B cell (primary cell): ENCODE measurements at regions not wholly inside any gene's neighbourhood (a gene's known extent, or its start where the extent isn't known, plus 50 kb on each side); places are given as distances from the start of the nearest gene placed in this dataset.

Source experiments
- ATAC-seq: fragments of 200-7000 bp; cut with Tn5 transposase; one replicate; pipeline ENCODE4 v1.10.0; 2021; ENCODE audit warnings: low read depth, mild to moderate bottlenecking, moderate number of reproducible peaks, moderate library complexity
- CTCF ChIA-PET: fragments of 350-600 bp; sonication (Branson Sonifier 250); formaldehyde crosslinking; loops from one replicate; lab custom pipeline; 2021; ENCODE audit warnings: antibody characterized with exemption, inconsistent platforms; lab: Charles Lee
- POLR2A ChIA-PET: fragments of 350-600 bp; sonication (Branson Sonifier 250); formaldehyde crosslinking; loops from one replicate; lab custom pipeline; 2021; ENCODE audit warnings: antibody characterized with exemption; lab: Charles Lee
- DNase-seq: peaks from one replicate; pipeline ENCODE4 v3.0.0; 2013
- H2AFZ ChIP-seq: 2 replicates; pipeline ENCODE4 v1.6.1; 2012; ENCODE audit warnings: mild to moderate bottlenecking, low read depth, low read length; ENCODE audit not compliant: insufficient read depth, poor library complexity, severe bottlenecking
- H3K27ac ChIP-seq, 2 donors: 1 replicate in 1 of 2; 2 replicates in 1 of 2; pipeline ENCODE4 v1.5.1; 2012 to 2013; ENCODE audit warnings: low read length in 2 of 2, mild to moderate bottlenecking in 2 of 2, moderate library complexity in 1 of 2
- H3K27me3 ChIP-seq, 4 experiments: fragments of 200-600 bp in 1 of 4; sonication (generic) in 1 of 4; replicated peaks in 1 of 4; 1 replicate in 2 of 4; 2 replicates in 2 of 4; pipeline versions ENCODE4 v1.6.1 to v1.7.0; 2013 to 2016; ENCODE audit warnings: low read length in 3 of 4, mild to moderate bottlenecking in 2 of 4, mixed read lengths in 1 of 4, moderate library complexity in 1 of 4; ENCODE audit not compliant: insufficient read depth in 4 of 4, control insufficient read depth in 3 of 4; ENCODE audit errors: control extremely low read depth in 1 of 4
- H3K36me3 ChIP-seq, 2 experiments: replicated peaks in 1 of 2; 1 replicate in 1 of 2; 2 replicates in 1 of 2; pipeline versions ENCODE4 v1.6.1 to v1.7.1; 2013; ENCODE audit warnings: low read length in 1 of 2; ENCODE audit not compliant: insufficient read depth in 2 of 2, control insufficient read depth in 1 of 2; ENCODE audit errors: control extremely low read depth in 1 of 2, extremely low read depth in 1 of 2
- H3K4me1 ChIP-seq, 2 donors: fragments of 200-600 bp in 1 of 2; sonication (generic) in 1 of 2; 1 replicate in 1 of 2; 2 replicates in 1 of 2; pipeline versions ENCODE4 v1.5.1 to v1.6.1; 2013 to 2017; ENCODE audit warnings: low read length in 2 of 2; ENCODE audit not compliant: control insufficient read depth in 2 of 2, insufficient read depth in 2 of 2
- H3K4me2 ChIP-seq: replicated peaks from 2 replicates; pipeline ENCODE3; 2012; ENCODE audit warnings: mild to moderate bottlenecking, low read depth, low read length; ENCODE audit not compliant: poor library complexity, severe bottlenecking
- H3K4me3 ChIP-seq, 5 experiments: fragments of 200-600 bp in 1 of 5; sonication (generic) in 1 of 5; 1 replicate in 3 of 5; 2 replicates in 2 of 5; pipeline versions ENCODE4 v1.5.1 to v1.7.0; 2011 to 2016; ENCODE audit warnings: low read length in 4 of 5, mild to moderate bottlenecking in 4 of 5, low read depth in 2 of 5, control low read depth in 1 of 5, moderate library complexity in 1 of 5; ENCODE audit not compliant: insufficient read depth in 1 of 5; ENCODE audit errors: control extremely low read depth in 1 of 5, extremely low read depth in 1 of 5
- H3K79me2 ChIP-seq: fragments of 200-600 bp; sonication (generic); one replicate; pipeline ENCODE4 v1.6.0; 2016; ENCODE audit warnings: low read length; ENCODE audit not compliant: control insufficient read depth, insufficient read depth
- H3K9ac ChIP-seq: fragments of 200-600 bp; sonication (generic); 2 replicates; pipeline ENCODE4 v1.6.1; 2017; ENCODE audit warnings: mild to moderate bottlenecking, low read length, moderate library complexity
- H3K9me3 ChIP-seq, 3 donors: one replicate each; pipeline versions ENCODE4 v1.6.1 to v1.7.1; 2013; ENCODE audit warnings: low read length in 2 of 3; ENCODE audit not compliant: control insufficient read depth in 2 of 3, insufficient read depth in 1 of 3; ENCODE audit errors: control extremely low read depth in 1 of 3
- H4K20me1 ChIP-seq: 2 replicates; pipeline ENCODE4 v1.6.0; 2012; ENCODE audit warnings: mild to moderate bottlenecking, low read length; ENCODE audit not compliant: insufficient read depth, control insufficient read depth, poor library complexity, severe bottlenecking
- H3K27ac Mint-ChIP-seq: one replicate; pipeline ENCODE4 v1.8.0; 2021; ENCODE audit warnings: mixed read lengths
- H3K27me3 Mint-ChIP-seq: one replicate; pipeline ENCODE4 v1.8.0; 2021; ENCODE audit warnings: mixed read lengths
- H3K4me1 Mint-ChIP-seq: one replicate; pipeline ENCODE4 v1.8.0; 2021; ENCODE audit warnings: mixed read lengths
- H3K4me3 Mint-ChIP-seq: one replicate; pipeline ENCODE4 v1.8.0; 2021; ENCODE audit warnings: mixed read lengths
- H3K9me3 Mint-ChIP-seq: one replicate; pipeline ENCODE4 v1.8.0; 2022; ENCODE audit warnings: mixed read lengths; ENCODE audit not compliant: insufficient read depth
- CTCF ChIP-seq: fragments of 200-600 bp; IDR thresholded peaks from one replicate; pipeline ENCODE4 v1.8.0; 2022; ENCODE audit warnings: antibody characterized with exemption, mild to moderate bottlenecking
- EZH2 ChIP-seq: IDR thresholded peaks from 2 replicates; pipeline ENCODE4 v1.6.1; 2012; ENCODE audit warnings: borderline replicate concordance, low read depth, mild to moderate bottlenecking, moderate library complexity, low read length; ENCODE audit not compliant: insufficient read depth, poor library complexity, severe bottlenecking
- WGBS: methylation state at CpG from one replicate; pipeline ENCODE4 v1.1.5; 2013; ENCODE audit warnings: missing lambda C conversion rate; ENCODE audit not compliant: insufficient coverage; 5-methylcytosine and 5-hydroxymethylcytosine counted together
- intact Hi-C: fragments of 100-400 bp; cut with micrococcal nuclease; formaldehyde crosslinking; loops from one replicate; pipeline ENCODE4 v1.10.0; 2022

GRCh38 chr2:36032046-36032445 is 323.5 kb upstream of the CRIM1 start:
- no peaks in the 10 kb centered on the region for H3K36me3 ChIP-seq
- no peak for DNase-seq

GRCh38 chr2:36031471-36031870 is 324.1 kb upstream of the CRIM1 start:
- no peak overlapping the region for H3K27ac ChIP-seq
- ATAC-seq: no peak

More at GRCh38 chr2:36032046-36032445, 323.5 kb upstream of the CRIM1 start:
- intact Hi-C loops: no loop called here
- no peaks in the 10 kb centered on the region for H4K20me1 ChIP-seq
- H3K4me2 ChIP-seq: no peak overlapping the region
- no peak overlapping the region for H3K4me3 Mint-ChIP-seq
- no peaks in the 10 kb centered on the region for H3K27me3 ChIP-seq
- no peaks in the 10 kb centered on the region for H3K9me3 ChIP-seq
- ATAC-seq: no peak
- H3K9ac ChIP-seq: no peak overlapping the region
- no peak overlapping the region for H3K4me3 ChIP-seq
- H3K27me3 Mint-ChIP-seq: no peaks in the 10 kb centered on the region
- no peaks in the 10 kb centered on the region for H3K9me3 Mint-ChIP-seq
- no peaks in the 10 kb centered on the region for H3K4me1 Mint-ChIP-seq
- WGBS: 81% methylated on average over 2 of the region's 3 CpGs
- H3K4me1 ChIP-seq: no peaks in the 10 kb centered on the region
- H3K79me2 ChIP-seq: no peaks in the 10 kb centered on the region
- ChIA-PET CTCF (no interaction called here), POLR2A (no interaction called here)
- H2AFZ ChIP-seq: no peak overlapping the region
- no peak overlapping the region for H3K27ac Mint-ChIP-seq
- no peak overlapping the region for H3K27ac ChIP-seq
- TF ChIP-seq CTCF (no peak), EZH2 (no peak)

More at GRCh38 chr2:36031471-36031870, 324.1 kb upstream of the CRIM1 start:
- Histone ChIP-seq H2AFZ (no peak overlapping the region), H3K4me1 (no peaks in the 10 kb centered on the region), H3K9me3 (no peaks in the 10 kb centered on the region), H3K27me3 (no peaks in the 10 kb centered on the region), H3K4me2 (no peak overlapping the region), H3K9ac (no peak overlapping the region), H3K4me3 (no peak overlapping the region), H3K36me3 (no peaks in the 10 kb centered on the region), H4K20me1 (no peaks in the 10 kb centered on the region), H3K79me2 (no peaks in the 10 kb centered on the region)
- Mint-ChIP-seq H3K4me3 (no peak overlapping the region), H3K27ac (no peak overlapping the region), H3K4me1 (no peaks in the 10 kb centered on the region), H3K27me3 (no peaks in the 10 kb centered on the region), H3K9me3 (no peaks in the 10 kb centered on the region)
- ChIA-PET POLR2A (no interaction called here), CTCF (no interaction called here)
- intact Hi-C loops: no loop called here
- DNase-seq: no peak
- no peak for TF ChIP-seq EZH2
- no peak for TF ChIP-seq CTCF
- no CpG with 5 or more reads among the region's 1 CpG for WGBS
